ENCODE measurements at regions not wholly inside any gene's neighbourhood (a gene's known extent, or its start where the extent isn't known, plus 50 kb on each side); places are given as distances from the start of the nearest gene placed in this dataset.

DNA sequence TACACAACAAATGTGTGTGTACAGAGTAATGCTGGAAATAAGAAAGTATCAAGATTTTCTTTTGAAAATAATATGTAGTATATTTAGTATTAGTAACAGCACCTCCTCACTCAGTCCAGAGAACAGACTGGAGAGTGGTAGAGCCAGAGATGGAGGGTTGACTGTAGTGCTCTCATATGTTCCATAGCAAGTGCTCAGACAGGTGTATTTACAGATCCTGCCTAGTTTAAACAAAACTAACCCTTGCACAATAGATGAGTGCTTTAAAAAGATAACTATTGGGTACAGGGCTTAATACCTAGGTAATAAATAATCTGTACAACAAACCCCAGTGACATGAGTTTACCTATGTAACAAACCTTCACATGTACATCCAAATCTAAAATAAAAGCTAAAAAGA is 381.0 kb upstream of the EMCN start:
- Histone ChIP-seq H3K9me3 (no peaks in the 10 kb centered on the region), H3K4me1 (no peaks in the 10 kb centered on the region), H3K4me3 (replicated peaks in 1 of 3) (no peak overlapping the region), H3K36me3 (no peaks in the 10 kb centered on the region), H3K27ac (no peak overlapping the region), H3K27me3 (no peaks in the 10 kb centered on the region)
- intact Hi-C loops (cut with DNase I) = no loop called here
- TF ChIP-seq, protein P1, sequence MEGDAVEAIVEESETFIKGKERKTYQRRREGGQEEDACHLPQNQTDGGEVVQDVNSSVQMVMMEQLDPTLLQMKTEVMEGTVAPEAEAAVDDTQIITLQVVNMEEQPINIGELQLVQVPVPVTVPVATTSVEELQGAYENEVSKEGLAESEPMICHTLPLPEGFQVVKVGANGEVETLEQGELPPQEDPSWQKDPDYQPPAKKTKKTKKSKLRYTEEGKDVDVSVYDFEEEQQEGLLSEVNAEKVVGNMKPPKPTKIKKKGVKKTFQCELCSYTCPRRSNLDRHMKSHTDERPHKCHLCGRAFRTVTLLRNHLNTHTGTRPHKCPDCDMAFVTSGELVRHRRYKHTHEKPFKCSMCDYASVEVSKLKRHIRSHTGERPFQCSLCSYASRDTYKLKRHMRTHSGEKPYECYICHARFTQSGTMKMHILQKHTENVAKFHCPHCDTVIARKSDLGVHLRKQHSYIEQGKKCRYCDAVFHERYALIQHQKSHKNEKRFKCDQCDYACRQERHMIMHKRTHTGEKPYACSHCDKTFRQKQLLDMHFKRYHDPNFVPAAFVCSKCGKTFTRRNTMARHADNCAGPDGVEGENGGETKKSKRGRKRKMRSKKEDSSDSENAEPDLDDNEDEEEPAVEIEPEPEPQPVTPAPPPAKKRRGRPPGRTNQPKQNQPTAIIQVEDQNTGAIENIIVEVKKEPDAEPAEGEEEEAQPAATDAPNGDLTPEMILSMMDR (IDR thresholded peaks at IDR 0.05) = no peak
- no peak for TF ChIP-seq POLR2A (IDR thresholded peaks at IDR 0.05)
- DNase-seq = no peak

DNA sequence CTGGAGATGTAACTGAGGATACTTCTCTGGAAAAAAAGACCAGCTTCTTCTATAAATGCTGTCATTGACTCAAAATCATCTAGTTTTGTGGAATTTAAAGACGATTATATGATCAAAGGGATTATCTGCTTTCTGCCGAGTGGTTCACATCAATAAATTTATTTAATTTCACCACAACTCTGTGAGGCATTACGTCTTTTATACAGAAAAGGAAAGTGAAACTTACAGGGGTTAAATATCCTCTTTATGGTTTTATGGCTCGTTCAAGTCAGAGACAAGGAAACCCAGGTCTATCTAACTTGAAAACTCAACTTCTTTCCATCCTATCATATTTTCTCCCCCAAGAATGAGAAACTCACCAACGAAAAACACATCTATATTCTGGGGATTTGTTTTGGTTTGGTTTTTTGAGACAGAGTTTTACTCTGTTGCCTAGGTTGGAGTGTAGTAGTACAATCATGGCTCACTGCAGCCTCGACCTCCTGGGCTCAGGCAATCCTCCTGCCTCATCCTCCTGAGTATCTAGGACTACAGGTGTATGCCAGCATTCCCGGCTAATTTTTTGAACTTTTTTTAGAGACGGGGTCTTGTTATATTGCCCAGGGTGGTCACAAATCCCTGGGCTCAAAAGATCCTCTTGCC is 377.9 kb upstream of the EMCN start:
- DNase-seq = no peak
- no peak for TF ChIP-seq POLR2A (IDR thresholded peaks at IDR 0.05)
- TF ChIP-seq, protein P1 (IDR thresholded peaks at IDR 0.05) = no peak
- Histone ChIP-seq H3K27me3 (no peaks in the 10 kb centered on the region), H3K36me3 (no peaks in the 10 kb centered on the region), H3K4me1 (no peaks in the 10 kb centered on the region), H3K4me3 (replicated peaks in 1 of 3) (no peak overlapping the region), H3K27ac (no peak overlapping the region), H3K9me3 (no peaks in the 10 kb centered on the region)
- intact Hi-C loops (cut with DNase I) = no loop called here
- 74 to 82% methylated on average over 8 of the region's 8 CpGs for WGBS, 2 donors

DNA sequence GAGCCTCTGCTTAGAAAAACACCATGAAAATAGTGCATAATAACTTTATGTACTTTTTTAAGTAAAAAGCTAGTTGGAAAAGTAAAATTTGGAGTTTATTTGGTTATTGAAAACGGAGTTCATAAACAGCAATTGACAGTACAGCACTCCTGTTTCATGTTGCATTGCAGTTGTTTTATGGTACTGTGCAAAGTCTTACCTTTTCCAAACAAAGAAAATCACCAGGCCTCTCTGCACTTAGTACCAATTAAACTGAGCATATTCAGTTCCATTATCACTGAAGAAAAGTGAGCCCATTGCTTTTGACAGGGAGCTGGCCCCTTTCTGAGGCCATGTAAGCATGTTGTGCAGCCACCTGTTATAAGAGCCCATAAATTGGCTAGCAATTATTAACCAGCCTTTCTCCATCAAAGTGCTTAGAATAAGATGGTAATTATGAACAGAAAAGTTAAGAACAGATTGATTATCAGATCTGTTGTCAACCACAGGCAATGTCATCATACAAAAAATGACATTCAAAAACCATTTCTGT is 376.6 kb upstream of the EMCN start:
- intact Hi-C loops (cut with DNase I) = no loop called here
- no peak overlapping the region for H3K4me3 ChIP-seq (replicated peaks in 1 of 3)
- H3K9me3 ChIP-seq = no peaks in the 10 kb centered on the region
- DNase-seq = no peak
- H3K36me3 ChIP-seq = no peaks in the 10 kb centered on the region
- H3K4me1 ChIP-seq = no peaks in the 10 kb centered on the region
- H3K27ac ChIP-seq = no peak overlapping the region
- WGBS, 2 donors = 86 to 92% methylated on average over 1 of the region's 1 CpG
- H3K27me3 ChIP-seq = no peaks in the 10 kb centered on the region
- TF ChIP-seq, protein P1 (IDR thresholded peaks at IDR 0.05) = no peak
- no peak for TF ChIP-seq POLR2A (IDR thresholded peaks at IDR 0.05)

DNA sequence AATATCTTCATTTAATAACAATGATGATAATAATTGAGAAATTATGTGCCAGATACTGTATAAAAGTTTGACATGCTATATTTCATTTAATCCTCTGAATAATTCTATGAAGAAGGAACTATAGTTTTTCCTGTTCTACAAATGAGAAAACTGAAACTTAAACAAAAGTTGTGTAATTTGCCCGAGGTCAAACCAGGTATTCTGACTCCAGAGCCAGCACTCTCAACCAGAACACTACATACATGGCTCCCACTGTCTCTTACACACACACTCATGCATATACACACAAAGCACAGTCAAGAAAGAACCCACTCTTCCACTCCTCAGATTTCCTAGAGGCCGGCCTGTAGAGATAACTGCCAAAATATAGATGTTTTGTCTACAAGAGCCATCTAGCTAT is 374.0 kb upstream of the EMCN start:
- 84 to 92% methylated on average over 2 of the region's 2 CpGs for WGBS, 2 donors

DNA sequence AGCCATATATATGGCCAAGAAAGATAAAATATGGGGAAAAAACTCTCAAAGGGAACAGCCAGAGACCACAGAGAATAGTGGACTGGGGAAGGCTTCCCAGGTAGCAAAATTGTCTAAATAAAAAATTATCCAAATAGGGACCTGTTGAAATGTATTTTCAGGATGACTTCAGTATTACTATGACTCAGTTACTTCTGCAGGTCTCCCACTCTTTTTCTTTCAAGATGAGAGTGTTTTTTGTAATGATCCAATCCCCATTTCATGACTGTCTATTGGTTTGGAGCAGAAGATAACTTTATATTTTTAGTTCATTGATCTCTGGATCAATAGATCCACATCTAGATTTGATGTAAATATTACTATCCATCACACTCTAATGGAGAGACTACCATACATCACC is 372.1 kb upstream of the EMCN start:
- no peak for DNase-seq
- H3K36me3 ChIP-seq = no peaks in the 10 kb centered on the region
- H3K9me3 ChIP-seq = no peaks in the 10 kb centered on the region
- no peak overlapping the region for H3K27ac ChIP-seq
- H3K27me3 ChIP-seq = no peaks in the 10 kb centered on the region
- intact Hi-C loops (cut with DNase I) = no loop called here
- no peak overlapping the region for H3K4me3 ChIP-seq (replicated peaks in 1 of 3)
- no peak for TF ChIP-seq POLR2A (IDR thresholded peaks at IDR 0.05)
- TF ChIP-seq, protein P1 (IDR thresholded peaks at IDR 0.05) = no peak
- H3K4me1 ChIP-seq = no peaks in the 10 kb centered on the region

More for the DNA sequence above, 374.0 kb upstream of the EMCN start:
- Histone ChIP-seq H3K27ac (no peak overlapping the region), H3K27me3 (no peaks in the 10 kb centered on the region), H3K9me3 (no peaks in the 10 kb centered on the region), H3K4me3 (replicated peaks in 1 of 3) (no peak overlapping the region), H3K4me1 (no peaks in the 10 kb centered on the region), H3K36me3 (no peaks in the 10 kb centered on the region)
- no peak for TF ChIP-seq POLR2A (IDR thresholded peaks at IDR 0.05)
- TF ChIP-seq, protein P1 (IDR thresholded peaks at IDR 0.05) = no peak
- DNase-seq = no peak
- intact Hi-C loops (cut with DNase I) = no loop called here

Measured in thyroid gland (tissue), 4 donors.